ENCODE measurements at regions not wholly inside any gene's neighbourhood (a gene's known extent, or its start where the extent isn't known, plus 50 kb on each side); places are given as distances from the start of the nearest gene placed in this dataset.

DNA sequence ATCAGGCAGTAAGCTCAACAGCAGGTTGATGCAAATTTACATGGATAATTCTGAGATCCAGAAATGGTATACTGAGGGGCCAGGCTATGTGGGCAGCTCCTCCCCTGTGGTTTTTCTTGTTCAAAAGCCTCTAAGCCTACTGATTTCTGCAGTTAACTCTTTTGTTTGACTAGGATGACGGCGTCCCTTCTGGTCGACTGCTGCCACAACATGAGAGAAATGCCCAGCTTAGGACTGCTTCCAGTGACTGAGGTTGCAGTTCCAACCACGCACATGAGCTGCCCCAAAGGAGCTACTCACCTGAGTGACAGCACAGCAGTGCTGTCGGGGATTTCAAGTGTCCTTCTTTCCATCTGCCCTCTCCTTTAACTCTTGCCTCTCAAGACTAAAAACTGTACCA, 973.0 kb upstream of the GHITM start:
- DNase-seq: no peak

DNA sequence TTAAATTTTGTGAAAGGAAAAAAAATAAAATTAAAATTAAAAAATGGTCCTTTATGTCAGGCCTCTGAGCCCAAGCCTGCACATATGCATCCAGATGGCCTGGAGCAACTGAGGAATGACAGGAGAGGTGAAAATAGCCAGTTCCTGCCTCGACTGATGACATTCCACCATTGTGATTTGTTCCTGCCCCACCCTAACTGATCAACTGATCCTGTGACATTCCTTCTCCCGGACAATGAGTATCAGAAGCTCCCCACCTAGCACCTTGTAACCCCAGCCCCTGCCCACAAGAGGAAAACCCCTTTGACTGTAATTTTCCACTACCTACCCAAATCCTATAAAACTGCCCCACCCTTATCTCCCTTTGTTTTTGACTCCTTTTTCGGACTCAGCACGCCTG, 972.2 kb upstream of the GHITM start:
- no peak for DNase-seq

- no peak for DNase-seq
Measured at GRCh38 chr10:83176901-83177300, 962.4 kb upstream of the GHITM start.

- DNase-seq: no peak
Measured at GRCh38 chr10:83178526-83178925, 960.8 kb upstream of the GHITM start.

GRCh38 chr10:83179371-83179770, 959.9 kb upstream of the GHITM start:
- no peak for DNase-seq

- DNase-seq: no peak
Measured at GRCh38 chr10:83182076-83182475, 957.2 kb upstream of the GHITM start.

- DNase-seq: no peak
Measured at GRCh38 chr10:83184641-83185040, 954.7 kb upstream of the GHITM start.

DNA sequence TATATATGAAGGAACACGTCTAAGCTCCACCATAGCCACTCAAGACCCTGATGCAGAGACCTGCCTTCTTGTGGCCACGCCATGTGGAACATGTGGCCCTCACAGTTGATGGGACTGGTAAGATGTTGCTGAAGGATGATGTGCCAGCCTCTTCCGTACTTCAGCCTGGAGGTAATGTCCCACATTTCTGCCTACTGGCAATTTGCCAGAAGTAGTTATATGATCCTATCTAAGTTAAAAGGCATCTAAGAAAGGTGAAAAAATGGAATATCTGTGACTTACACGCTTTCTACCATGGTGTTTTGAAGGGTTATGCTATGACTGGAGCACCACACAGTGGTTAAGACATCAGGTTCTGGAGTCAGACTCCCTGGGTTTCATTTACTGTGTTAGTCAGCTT, 948.7 kb upstream of the GHITM start:
- no peak for DNase-seq

DNA sequence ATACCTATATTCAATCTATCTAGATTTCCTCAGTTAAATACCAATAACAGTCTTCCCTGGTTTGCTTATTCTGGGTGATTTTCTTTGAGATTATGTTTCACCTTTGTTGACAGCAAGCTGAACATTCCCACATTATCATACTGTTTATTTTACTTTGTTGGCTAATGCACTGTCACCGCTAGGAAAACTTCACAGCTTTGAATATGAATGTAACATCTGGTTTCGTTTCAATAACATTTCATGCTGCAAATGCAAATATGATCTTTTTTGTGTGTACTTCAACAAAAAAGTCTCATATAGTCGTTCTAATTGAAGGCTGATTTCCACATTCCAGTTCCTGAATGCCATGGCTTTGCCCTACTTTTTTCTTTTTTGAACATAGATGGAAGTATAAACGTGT, 946.3 kb upstream of the GHITM start:
- DNase-seq: no peak

GRCh38 chr10:83195021-83195420, 944.3 kb upstream of the GHITM start:
- no peak for DNase-seq

GRCh38 chr10:83199374-83199773, 939.9 kb upstream of the GHITM start:
- DNase-seq: no peak

- DNase-seq: no peak
Measured at GRCh38 chr10:83205861-83206260, 933.4 kb upstream of the GHITM start.

DNA sequence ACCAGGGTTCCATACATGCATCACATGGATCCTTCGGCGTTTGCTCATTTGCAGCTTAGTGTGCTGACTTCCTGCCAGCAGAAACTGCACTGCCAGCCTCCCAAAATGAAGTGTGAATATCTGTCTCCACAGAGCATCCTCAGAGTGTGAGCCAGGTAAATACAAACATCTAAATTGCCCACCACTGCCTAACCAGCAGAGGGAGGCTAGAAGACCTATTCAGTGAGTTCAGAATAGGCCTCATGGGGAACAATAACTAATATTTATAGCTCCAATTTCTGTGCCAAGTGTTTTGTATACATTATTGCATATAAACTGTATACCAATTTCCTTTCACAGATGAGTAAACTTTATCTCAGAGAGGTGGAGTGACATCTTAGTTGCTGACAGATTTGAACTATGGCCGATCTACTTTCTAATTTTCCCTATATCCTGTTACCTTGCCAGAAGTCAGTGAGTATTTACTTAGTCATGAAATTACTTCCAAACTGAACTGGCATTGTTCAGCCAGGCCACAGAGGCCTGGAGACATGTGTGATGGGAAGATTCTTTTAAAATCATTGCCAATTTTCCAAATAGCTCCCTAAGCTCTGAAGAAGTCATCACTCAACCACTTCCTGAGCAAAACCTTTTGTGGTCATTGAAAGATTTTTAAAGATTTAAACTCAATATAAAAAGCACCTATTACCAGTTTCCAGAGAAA, 926.5 kb upstream of the GHITM start:
- DNase-seq: no peak

DNA sequence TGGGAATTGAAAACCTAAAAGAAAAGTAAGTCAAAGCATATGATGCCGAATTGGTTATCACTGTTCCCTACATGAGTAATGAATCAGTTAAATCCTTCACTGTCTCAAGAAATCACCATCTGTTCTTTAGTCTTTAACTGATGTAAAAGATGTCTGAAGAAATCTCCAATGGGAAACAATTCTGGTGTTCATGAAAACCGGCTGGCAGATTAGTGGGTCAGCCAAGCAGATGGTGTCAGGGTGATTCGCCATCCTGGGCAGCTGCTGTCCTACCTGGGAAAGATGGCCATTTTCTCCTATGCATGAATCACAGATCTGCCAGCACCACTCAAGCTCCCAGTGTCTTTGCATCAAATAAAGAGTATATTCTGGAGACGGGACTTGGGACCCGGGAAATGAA, 925.2 kb upstream of the GHITM start:
- DNase-seq: no peak

DNA sequence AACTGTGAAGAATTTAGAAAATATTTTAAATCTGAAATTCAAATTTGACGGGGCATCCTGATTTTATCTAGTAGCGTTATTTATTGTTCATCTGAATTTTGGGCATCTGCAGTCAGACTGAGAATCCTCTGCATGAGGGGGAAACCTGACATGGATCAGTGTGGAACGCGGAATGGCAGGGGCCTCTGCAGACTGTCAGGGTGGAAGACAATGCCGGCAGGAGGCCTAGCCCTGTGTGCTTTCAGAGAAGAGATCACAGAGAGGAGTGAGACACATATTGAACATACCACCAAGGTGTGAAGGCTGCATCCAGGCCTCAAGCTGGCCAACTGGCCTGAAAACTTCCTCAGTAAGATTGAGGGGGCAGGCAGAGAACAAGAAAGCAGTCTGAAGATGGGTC, 921.1 kb upstream of the GHITM start:
- no peak for DNase-seq

DNA sequence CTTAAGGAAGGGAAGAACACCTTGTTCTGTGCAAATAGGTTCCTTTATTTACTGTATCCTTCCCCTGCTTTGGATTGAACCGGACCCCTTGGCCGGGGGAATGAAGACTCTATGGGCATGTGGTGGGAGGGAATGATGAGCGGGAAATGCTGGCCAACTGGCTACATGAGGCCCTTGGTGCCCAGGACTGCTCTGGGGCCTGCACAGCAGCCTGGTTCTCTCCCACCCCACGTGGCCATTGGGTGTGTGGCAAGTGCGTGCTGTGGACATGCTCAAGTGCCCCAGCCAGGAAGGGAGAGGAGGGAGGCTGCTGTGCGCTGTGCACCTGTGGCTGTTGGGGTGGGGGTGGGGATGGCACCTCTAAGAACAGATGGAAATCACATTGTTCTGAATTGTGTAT, 917.0 kb upstream of the GHITM start:
- DNase-seq: no peak

GRCh38 chr10:83222832-83223742, 916.2 kb upstream of the GHITM start:
- no peak for DNase-seq

- DNase-seq: no peak
Measured at GRCh38 chr10:83225781-83226180, 913.5 kb upstream of the GHITM start.

- DNase-seq: no peak
Measured at GRCh38 chr10:83229991-83230390, 909.3 kb upstream of the GHITM start.

- no peak for DNase-seq
Measured at GRCh38 chr10:83233691-83234090, 905.6 kb upstream of the GHITM start.

DNA sequence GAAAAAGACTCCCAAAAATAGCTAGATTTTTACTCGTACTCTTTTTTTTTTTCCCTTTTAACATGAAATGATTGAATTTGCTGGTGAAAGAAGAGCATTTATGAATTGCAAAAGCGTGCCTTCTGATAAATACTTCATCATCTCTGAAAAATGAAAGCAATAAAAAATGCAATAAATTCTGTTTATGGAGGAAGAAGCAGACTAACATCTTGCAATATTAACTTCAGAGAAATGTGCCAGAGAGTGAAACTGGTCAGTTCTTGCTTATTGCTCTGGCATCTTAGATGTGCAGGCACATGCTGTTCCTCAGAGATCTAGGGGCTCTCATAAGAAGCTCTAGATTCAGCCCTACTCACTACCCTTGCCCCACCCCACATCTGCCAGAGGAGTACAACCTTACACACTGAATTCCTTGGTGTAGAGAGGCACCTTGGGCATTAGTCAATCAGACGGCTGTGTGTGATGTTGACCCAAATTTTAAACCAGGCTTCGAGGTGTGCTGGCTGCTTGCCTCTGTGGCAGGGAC, 891.1 kb upstream of the GHITM start:
- no peak for DNase-seq

DNA sequence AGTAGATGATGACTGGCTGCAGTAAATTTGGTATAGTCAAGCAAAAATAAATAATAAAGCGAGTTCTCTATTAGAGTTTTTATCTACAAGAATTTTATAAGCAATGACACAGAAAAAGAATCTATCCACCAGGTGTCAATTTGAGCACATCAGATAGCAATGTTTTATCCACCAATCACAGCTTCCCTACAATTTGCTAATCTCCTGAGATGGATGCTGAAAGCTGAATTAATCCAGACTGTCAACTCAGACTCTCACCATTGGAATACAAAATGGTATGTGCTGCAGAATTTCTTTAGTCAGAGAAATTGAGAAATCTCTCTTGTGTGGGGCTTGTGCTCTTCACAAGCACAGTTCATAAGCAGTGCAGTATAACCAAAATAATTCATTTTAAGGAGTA, 888.9 kb upstream of the GHITM start:
- DNase-seq: no peak

- no peak for DNase-seq
Measured at GRCh38 chr10:83252169-83252568, 887.1 kb upstream of the GHITM start.

GRCh38 chr10:83252596-83252995, 886.7 kb upstream of the GHITM start:
- DNase-seq: no peak

Data from activated CD4-positive, alpha-beta T cell treated with anti-CD3 and anti-CD28 coated beads, Interleukin-2, amount 50 U/mL, for 48 hours (primary cell).